GM19438 (cell line): ENCODE measurements at regions not wholly inside any gene's neighbourhood (a gene's known extent, or its start where the extent isn't known, plus 50 kb on each side); places are given as distances from the start of the nearest gene placed in this dataset.
A peak's percentile ranks its signal among the peaks of the same experiment; 100 is the strongest.
"Not testable (repeated sequence)": the region's sequence is repeated elsewhere in the genome, so short reads cannot be mapped to it uniquely, and the experiment has no call there.

ENCODE experiments used
- ATAC-seq: cut with Tn5 transposase; IDR thresholded peaks from one replicate; pipeline ENCODE4 v1.9.1; 2021; ENCODE audit warnings: low read depth; ENCODE audit not compliant: unreplicated experiment

DNA sequence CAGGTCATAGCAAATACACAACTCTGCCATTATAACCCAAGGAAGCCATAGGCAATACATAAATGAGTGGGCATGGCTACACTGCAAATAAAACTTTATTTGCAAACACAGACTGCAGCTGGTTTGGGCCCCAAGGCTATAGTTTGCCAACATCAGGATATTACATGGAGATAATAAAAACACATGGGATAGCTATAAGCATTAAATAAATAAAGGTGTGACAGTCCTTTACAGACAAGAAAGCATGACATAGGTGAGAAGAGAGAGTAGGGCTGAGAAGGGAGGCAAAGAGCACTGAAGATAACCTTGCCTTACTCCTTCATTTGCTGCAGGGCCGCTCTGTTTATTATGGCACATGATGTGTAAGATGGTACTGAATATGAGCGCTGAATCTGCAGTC is 135.1 kb upstream of the GHITM start:
- no peak for ATAC-seq

DNA sequence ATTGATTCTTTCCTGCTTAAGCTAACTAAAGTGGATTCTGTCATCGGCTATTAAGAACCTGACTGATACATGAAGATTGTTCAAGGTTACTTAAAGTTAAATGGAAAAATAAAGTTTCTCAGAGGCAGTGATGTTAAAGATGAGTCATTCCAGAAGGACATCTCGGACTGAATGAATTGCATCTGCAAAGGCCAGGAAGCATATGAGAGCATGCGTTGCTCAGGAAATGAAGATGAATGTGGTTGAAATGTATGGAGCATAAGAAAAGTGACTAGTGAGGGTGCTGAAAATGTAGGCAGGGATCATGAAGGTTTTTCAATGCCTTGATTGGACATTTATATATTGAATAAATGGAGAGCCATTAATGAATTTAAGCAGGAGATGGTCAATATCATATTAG is 133.9 kb upstream of the GHITM start:
- ATAC-seq: no peak

DNA sequence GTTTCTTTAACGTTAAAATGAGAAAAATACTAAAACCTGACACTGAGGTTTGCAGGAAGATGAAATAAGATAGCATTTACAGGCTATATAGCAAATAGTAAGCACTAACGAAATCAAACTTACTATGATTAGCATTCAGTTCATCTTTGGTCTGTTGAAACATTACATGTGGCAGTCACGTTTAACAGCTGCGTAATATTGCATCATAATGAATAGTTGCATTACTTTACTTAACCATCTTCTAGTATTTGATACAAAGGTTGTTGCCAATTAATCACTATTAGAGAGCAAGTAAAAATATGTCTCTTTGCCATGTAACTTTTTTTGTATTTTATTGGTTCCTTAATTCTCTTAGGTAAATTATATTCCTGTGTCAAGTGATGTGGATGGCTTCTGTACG is 131.8 kb upstream of the GHITM start:
- no peak for ATAC-seq

DNA sequence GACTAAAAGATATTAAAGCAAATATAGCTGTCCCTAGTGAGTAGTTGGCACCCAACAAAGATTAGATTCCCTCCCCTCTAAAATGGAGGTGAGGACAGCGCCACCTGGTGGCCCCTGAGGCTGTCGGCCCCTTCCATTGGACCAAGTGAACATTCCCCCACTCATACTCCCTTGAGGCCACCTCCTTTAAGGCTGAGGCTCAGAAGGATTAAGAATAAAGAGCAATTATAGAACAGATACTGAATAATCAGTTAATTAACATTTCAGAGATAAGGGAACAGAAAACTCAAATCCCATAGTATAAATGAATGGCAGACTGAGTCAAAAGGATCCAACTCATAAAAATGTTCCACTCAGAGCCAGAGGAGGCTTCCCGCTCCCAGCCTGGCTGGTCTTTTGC is 130.4 kb upstream of the GHITM start:
- no peak for ATAC-seq

DNA sequence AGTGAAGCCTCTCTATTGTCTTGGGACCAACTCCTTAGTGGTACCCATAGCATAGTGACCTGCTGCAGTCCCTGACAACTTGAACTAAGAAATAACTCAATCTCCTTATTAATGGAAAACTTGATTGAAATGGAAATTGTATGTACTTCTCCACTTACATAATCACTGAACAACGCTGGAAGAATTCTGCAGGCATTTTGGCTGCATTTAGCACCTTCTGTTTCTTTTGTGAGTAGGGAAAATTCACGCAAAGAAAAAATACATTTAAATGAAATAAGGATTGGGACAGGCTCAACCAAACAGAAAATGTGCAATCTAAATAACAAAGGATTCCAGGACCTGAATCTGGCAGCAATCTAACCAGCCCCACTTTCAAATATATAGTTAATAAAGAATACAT is 126.9 kb upstream of the GHITM start:
- no peak for ATAC-seq

DNA sequence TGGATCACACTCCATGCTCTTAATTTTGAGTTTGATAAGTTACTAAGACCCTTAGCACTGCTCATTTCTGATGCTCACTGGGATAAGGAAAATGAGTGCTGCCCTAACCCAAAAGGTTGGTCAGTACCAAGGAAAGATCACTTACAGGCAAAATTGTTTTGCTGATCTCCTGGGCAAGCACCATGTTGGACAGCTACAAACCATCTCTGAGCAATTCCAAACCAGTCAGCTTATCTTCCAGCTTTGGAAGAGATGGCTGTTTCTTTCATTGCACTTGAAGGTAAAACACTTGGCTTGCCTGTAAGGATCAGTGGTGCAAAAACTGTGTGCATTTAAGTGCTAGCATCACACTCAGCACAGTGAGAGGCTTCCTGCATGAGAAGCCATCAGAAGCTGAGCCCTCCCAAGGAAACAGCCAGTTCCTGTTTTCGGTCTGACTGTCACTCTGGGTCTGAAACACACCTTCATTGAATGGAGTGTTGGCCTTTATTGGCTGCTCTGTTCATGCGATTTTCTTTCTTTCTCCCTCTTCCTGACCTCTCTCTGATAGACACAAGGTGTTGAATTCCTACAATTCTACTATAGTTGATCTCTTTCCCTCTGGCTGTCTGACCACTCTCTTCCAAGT is 126.4 kb upstream of the GHITM start:
- peak; percentile 94 for ATAC-seq

DNA sequence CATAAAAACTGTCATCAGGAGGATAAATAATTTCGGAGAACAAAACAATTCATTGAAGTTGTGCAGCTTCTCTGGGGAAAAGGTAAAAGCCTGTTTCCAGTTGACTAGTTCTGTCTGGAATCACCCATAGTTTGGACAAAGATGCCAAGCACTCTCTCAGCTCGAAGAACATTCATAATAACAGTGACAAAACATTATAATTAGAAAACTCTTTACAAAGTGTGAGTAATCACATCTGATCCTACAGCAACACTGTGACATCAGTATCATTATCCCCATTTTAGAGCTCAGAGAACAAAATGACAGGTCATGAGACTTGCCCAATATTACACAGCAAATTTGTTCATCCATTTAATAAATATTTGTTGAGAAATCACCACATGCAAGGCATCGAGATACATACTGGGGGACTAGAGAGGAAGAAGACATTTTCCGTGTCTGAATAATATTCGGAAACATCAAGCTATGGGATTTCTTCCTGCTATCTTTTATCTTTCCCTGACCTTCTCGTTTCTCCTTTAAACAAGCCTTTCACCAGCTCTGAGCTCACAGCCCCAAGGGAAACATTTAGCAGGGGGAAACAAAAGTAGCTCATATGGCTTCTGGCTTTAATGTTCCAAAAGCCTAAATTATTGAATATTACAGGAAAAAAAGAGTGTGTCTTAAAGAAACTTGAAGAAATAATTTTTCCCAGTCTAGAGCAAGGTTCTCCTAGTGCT is 123.3 kb upstream of the GHITM start:
- no peak for ATAC-seq

DNA sequence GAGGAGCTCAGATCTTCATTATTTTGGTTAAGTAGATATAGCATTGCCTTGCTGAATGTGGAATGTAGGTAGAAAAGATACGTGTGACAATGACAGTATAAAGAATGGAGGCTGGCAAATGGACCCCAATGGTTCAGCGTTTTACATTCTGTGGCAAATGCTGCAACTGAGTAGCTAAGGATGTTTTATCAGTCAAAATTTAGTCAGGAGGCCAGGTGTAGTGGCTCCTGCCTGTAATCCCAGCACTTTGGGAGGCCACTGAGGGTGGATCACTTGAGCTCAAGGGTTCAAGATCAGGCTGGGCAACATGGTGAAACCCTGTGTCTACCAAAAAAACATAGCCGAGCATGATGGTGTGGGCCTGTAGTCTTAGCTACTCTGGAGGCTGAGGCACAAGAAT is 120.5 kb upstream of the GHITM start:
- ATAC-seq: no peak

DNA sequence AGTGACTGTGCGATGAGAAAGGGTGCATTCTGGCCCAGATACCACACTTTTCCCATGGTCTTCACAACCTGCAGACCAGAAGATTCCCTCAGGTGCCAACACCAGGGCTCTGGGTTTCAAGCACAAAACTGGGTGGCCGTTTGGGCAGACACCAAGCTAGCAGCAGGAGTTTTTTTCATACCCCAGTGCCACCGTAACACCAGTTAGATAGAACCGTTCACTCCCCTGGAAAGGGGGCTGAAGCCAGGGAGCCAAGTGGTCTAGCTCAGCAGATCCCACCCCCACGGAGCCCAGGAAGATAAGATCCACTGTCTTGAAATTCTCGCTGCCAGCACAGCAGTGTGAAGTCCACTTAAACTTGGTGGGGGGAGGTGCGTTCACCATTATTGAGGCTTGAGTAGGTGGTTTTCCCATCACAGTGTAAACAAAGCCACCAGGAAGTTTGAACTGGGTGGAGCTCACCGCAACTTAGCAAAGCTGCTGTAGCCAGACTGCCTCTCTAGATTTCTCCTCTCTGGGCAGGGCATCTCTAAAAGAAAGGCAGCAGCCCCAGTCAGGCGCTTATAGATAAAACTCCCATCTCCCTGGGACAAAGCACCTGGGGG is 119.4 kb upstream of the GHITM start:
- ATAC-seq: not testable (repeated sequence)

DNA sequence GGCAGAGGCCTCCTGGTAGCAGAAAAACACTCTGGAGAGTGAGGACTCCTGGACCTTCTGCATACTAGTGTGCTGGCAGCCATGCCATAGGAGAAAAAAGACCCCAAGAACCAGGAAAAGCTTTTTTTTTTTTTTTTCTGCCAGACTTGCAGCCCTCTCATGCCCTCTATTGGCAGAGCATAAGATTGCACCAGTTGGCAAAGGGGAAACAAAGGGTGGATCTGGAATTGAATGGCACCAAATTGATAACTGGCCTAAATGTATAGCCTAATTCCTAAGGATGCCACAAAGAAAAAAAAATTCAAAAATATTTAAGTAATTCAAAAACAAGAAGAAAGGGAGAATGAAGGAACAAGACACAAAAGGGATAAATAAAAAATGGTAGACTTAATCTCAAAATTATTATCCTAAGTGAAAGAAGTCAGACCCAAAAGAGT is 112.5 kb upstream of the GHITM start:
- ATAC-seq: no peak

DNA sequence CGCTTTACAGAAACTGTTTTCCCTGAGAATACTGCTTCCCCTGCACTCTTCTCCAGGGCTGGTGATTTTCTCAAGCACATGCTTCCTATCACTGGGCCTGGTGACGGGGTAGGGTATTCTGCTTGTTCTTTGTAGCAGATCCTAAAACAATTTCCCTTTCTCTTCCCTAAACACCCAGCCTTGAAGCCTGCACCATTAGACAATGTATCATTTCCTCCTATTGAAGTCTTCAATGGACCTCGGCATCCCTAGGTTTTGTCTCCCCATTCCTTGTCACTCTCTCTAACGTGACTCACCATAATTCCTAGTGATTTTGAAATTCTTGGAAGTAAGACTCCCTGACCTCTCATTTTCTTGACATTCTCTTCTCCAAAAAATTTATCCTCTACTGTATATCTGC is 109.5 kb upstream of the GHITM start:
- no peak for ATAC-seq

DNA sequence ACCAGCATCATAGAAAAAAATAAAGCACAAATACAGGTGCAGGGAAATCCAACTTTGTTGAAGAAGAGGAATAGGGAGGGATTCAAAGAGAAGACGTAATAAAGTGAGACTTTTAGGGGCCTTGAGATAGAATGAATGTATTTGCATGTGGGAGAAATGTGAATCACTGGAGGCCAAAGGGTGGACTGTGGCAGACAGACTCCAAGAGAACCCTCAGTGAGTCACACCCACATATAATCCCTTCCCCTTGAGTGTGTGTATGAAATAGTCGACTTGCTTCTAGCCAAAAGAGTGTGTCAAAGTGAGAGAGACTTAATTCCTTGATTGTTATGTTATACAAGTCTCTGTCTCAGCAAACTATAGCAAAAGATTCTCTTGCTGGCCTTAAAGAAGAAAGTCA is 101.3 kb upstream of the GHITM start:
- no peak for ATAC-seq

DNA sequence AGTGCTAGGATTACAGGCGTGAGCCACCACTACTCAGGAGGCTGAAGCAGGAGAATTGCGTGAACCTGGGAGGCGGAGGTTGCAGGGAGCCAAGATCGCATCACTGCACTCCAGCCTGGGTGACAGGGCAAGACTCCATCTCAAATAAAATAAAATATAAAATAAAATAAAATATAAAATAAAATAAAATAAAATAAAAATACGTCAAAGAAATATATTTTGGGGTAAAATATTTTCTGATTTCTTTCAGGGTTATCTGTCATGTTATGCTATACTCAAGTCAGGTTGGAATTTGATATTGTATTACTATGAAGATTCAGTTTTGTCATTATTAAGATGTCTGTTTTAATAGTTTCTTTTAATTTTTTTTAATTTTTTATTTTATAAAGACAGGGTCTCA is 99.4 kb upstream of the GHITM start:
- ATAC-seq: no peak

DNA sequence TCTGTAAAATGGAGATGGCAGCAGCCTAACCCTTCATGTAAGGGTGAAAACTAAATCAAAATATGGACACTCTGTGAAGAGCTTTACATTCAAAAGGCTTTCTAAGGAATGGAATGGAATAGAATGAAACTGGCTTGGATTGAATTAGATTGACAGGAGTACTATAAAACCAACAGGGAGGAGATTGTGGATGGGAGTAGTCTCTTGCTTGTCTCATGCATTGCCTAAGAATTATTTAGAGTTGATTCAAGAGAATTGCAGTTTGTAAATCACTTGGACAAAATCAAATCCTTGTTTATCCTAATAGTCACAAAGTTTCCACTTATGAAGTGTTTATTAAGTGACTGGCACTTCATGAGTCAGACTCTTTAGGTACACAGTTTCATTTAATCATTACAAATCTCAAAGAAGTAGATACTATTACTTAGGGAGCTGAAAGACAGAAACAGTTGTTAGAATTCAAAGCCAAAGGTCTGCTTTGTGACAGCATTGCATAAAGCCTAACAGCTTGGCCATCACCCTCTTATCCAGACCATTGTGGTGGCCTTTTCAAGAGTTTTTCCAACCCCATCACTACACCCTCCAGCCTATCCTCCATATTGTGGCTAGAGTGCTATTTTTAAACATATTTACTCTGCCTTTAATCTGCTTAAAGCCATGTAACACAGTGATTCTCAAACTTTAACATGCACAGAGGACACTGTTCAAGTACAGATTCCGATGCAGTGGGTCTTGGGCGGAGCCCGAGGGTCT is 91.9 kb upstream of the GHITM start:
- no peak for ATAC-seq

DNA sequence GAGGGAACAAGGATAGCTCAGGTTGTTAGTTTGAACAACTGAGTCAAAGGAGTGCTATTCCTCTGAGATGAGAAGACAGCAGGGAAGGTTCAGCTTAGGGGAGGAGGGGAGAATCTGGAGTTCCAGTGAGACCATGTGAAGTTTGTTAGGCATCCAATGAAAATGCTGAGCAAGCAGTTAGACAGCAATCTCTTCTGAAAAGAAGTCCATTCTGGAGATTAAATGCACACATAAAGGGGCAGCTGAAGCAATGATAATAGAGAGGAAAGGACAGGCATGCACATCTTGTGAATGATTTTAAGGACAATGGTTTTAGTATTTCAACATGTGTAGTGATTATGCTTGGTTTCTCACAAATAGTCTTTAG is 89.7 kb upstream of the GHITM start:
- ATAC-seq: no peak

DNA sequence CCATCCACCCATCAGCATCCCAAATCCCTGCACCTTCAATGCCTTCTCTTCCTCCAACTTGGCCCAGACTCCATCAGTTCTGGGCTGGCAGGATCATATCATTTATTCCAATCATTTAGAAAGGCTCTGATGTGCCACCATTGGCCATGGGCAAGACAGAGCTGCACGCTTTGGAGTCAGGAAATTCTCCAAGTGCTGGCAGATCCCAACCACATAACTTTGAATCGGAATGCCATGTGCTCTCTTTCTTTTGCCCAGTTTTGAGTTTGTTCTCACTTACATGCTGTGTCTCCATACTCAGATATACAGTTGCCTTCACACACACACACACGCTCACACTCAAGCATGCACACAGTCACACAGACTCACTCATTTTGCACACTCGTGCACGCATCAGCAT is 85.7 kb upstream of the GHITM start:
- no peak for ATAC-seq

DNA sequence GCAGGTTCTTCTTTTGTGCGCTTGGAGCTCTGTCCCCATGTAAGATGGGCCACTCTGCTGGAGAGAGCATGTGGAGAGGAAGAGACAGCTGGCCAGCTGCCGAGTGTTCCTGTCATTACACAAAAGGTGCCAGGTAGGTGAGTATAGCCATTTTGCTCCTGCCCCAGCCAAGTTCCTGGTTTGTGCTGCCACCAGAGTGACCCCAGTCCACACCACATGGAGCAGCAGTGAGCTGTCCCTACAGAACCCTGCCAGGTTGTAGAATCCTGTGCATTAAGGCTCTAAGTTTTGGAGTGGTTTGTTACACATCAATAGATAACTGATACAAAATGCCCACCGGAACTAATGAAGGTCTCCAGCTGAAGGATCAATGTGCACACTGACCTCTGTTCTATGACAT is 84.6 kb upstream of the GHITM start:
- no peak for ATAC-seq

DNA sequence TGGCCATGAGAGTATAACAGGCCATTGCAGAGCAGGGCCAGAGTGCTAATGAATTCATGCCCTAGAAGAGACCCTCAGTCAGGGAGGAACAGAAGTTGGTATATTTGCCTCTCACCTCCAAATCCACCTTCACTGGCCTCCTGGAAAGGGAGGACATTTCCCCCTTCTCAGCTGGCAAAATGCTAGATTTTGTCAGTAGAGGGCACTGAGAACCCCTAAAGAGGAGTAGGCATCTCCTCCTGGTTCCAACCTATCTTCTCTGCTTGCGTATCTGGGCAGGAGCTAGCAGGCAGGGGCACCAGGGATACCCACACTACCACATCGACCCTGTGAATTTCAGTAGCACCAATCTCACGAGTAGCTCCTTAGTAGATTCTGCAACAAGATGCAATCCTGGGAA is 79.8 kb upstream of the GHITM start:
- ATAC-seq: no peak

DNA sequence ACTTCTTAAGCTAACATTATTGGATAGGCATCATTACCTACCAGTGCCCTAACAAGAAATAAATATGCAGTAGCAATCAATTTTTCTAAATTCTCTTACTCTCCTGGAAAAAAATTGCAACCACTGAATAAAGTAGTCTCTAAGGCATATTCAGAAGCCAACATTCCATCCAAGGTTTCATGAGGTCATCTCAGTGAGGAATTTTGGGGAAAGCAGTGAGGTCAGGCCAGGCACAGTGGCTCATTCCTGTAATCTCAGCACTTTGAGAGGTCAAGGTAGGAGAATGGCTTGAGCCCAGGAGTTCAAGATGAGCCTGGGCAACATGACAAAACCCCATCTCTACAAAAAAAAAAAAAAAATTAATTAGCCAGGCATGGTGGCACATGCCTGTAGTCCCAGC is 75.9 kb upstream of the GHITM start:
- no peak for ATAC-seq

DNA sequence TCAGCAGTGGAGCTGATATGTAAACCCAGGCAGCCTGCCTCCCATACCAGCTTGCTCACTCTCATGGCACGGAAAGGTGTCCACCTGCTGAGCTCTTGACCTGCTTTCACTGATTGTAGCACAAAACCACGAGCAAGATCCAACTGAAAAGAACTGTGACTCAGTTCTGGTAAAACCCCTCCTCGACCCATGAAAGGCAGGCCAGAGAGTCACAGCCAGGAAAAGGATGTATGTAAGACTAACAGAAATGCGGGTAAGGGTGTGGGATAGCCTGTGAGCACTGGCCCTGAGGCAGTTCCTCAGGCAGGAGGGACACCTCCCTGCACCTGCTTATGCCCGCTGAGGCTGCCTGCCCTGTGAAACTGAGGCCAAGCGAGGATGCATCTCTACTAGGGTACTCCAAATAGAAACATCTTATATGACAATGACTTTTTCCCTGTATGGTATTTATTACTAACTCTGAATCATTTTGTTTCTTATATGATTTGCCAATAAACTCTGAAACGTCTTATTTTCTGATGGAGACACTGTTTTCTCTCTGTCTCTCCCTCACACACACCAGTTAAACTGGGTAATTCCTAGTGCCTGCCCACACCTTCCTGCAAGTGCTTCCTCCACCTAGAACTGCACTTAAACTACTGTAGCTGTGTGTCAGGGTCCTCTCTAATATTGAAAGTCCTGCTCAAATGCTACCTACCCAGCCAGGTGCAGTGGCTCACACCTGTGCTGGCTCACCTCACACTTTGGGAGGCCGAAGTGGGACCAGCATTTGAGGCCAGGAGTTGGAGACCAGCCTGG is 73.3 kb upstream of the GHITM start:
- no peak for ATAC-seq

DNA sequence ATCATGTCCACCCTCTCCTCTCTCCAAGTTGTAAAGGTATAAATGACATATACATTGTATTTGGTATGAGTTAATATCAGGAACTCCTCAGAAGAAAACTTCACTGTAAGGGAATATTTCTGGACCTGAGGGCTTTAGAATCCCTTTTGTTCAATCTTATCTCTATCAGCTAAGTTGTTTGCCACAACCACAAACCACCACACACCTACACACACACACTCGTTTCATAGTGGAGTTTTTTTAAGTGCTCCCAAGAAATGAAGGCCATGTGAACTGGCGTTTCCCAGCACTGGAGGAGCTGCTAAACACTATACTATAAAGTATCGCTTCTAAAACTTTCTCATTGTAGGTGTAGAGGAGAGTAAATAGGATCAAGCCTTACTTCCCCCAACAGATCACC is 64.8 kb upstream of the GHITM start:
- no peak for ATAC-seq
